CD4-positive, CD25-positive, alpha-beta regulatory T cell (primary cell): ENCODE measurements at regions not wholly inside any gene's neighbourhood (a gene's known extent, or its start where the extent isn't known, plus 50 kb on each side); places are given as distances from the start of the nearest gene placed in this dataset.
"Not testable (repeated sequence)": the region's sequence is repeated elsewhere in the genome, so short reads cannot be mapped to it uniquely, and the experiment has no call there.

ENCODE experiments used
- ATAC-seq, 2 donors: fragments of 150-1000 bp; cut with Tn5 transposase; one replicate each; pipeline ENCODE4 v1.10.0; 2021; ENCODE audit warnings: low read depth in 2 of 2, moderate number of reproducible peaks in 2 of 2, moderate library complexity in 1 of 2
- DNase-seq, 3 donors: peaks; one replicate each; pipeline versions ENCODE4 v3.0.0 to v3.0.0-alpha.2; 2012 to 2022; ENCODE audit warnings: mixed read lengths in 1 of 3
- H3K27ac ChIP-seq: one replicate; pipeline ENCODE4 v1.7.0; 2013; ENCODE audit warnings: mild to moderate bottlenecking, low read length; ENCODE audit not compliant: insufficient read depth, poor library complexity, severe bottlenecking
- H3K27me3 ChIP-seq: one replicate; pipeline ENCODE4 v1.7.0; 2013; ENCODE audit warnings: low read length; ENCODE audit not compliant: control insufficient read depth, insufficient read depth
- H3K36me3 ChIP-seq: one replicate; pipeline ENCODE4 v1.7.0; 2013; ENCODE audit warnings: mild to moderate bottlenecking, low read length, moderate library complexity; ENCODE audit not compliant: control insufficient read depth, insufficient read depth
- H3K4me1 ChIP-seq: 2 replicates; pipeline ENCODE4 v1.7.0; 2013; ENCODE audit warnings: mild to moderate bottlenecking, low read length; ENCODE audit not compliant: insufficient read depth, control insufficient read depth, poor library complexity, severe bottlenecking
- H3K4me3 ChIP-seq: one replicate; pipeline ENCODE4 v1.7.0; 2013; ENCODE audit warnings: low read depth, mild to moderate bottlenecking, low read length, moderate library complexity
- H3K9me3 ChIP-seq, 2 experiments: 1 replicate in 1 of 2; 2 replicates in 1 of 2; pipeline ENCODE4 v1.7.0; 2013; ENCODE audit warnings: low read length in 2 of 2, mild to moderate bottlenecking in 1 of 2, moderate library complexity in 1 of 2; ENCODE audit not compliant: control insufficient read depth in 2 of 2
- H3K27ac Mint-ChIP-seq, 3 donors: one replicate each; pipeline ENCODE4 v1.8.0; 2020 to 2022; ENCODE audit warnings: mild to moderate bottlenecking in 3 of 3, mixed read lengths in 3 of 3, moderate library complexity in 2 of 3
- H3K27me3 Mint-ChIP-seq: one replicate; pipeline ENCODE4 v1.8.0; 2022; ENCODE audit warnings: mild to moderate bottlenecking, mixed read lengths
- H3K36me3 Mint-ChIP-seq: one replicate; pipeline ENCODE4 v1.8.0; 2020; ENCODE audit warnings: mixed read lengths
- H3K4me1 Mint-ChIP-seq, 4 donors: one replicate each; pipeline ENCODE4 v1.8.0; 2020 to 2022; ENCODE audit warnings: mixed read lengths in 4 of 4, mild to moderate bottlenecking in 1 of 4
- H3K4me3 Mint-ChIP-seq, 4 donors: one replicate each; pipeline ENCODE4 v1.8.0; 2020 to 2022; ENCODE audit warnings: mild to moderate bottlenecking in 4 of 4, mixed read lengths in 4 of 4, moderate library complexity in 3 of 4
- H3K9me3 Mint-ChIP-seq, 7 donors: one replicate each; pipeline ENCODE4 v1.8.0; 2020 to 2022; ENCODE audit warnings: mixed read lengths in 7 of 7, mild to moderate bottlenecking in 3 of 7, moderate library complexity in 2 of 7

- Mint-ChIP-seq H3K4me1 (no peaks in the 10 kb centered on the region), H3K4me3 (no peak overlapping the region), H3K27me3 (no peaks in the 10 kb centered on the region), H3K9me3 (peaks cover 0 to 17% (median 3%) of the 10 kb centered on the region in 7 donors), H3K27ac (no peak overlapping the region), H3K36me3 (no peaks in the 10 kb centered on the region)
- ATAC-seq = no peak
- Histone ChIP-seq H3K4me3 (no peak overlapping the region), H3K27ac (no peak overlapping the region), H3K4me1 (no peaks in the 10 kb centered on the region), H3K9me3 (peaks cover 0 to 3% of the 10 kb centered on the region in 2 experiments), H3K36me3 (no peaks in the 10 kb centered on the region), H3K27me3 (no peaks in the 10 kb centered on the region)
- no peak for DNase-seq
These were observed 2435.9 kb upstream of the PCDH20 start for GRCh38 chr13:63851526-63851925.

GRCh38 chr13:63843766-63844699 lies 2428.4 kb upstream of the PCDH20 start:
- no peaks in the 10 kb centered on the region for H3K36me3 Mint-ChIP-seq
- no peaks in the 10 kb centered on the region for H3K36me3 ChIP-seq
- H3K27me3 Mint-ChIP-seq = no peaks in the 10 kb centered on the region
- H3K27me3 ChIP-seq = no peaks in the 10 kb centered on the region
- H3K27ac Mint-ChIP-seq = no peak overlapping the region
- peaks cover 0 to 38% (median 17%) of the 10 kb centered on the region in 7 donors for H3K9me3 Mint-ChIP-seq
- H3K4me3 Mint-ChIP-seq = no peak overlapping the region
- no peak overlapping the region for H3K4me3 ChIP-seq
- no peaks in the 10 kb centered on the region for H3K4me1 ChIP-seq
- no peak for DNase-seq
- no peaks in the 10 kb centered on the region for H3K4me1 Mint-ChIP-seq
- no peak overlapping the region for H3K27ac ChIP-seq
- peaks cover 0 to 15% of the 10 kb centered on the region in 2 experiments for H3K9me3 ChIP-seq
- no peak for ATAC-seq

GRCh38 chr13:63842102-63842501 lies 2426.5 kb upstream of the PCDH20 start:
- Mint-ChIP-seq H3K9me3 (peaks cover 0 to 34% (median 18%) of the 10 kb centered on the region in 7 donors), H3K36me3 (no peaks in the 10 kb centered on the region), H3K27me3 (no peaks in the 10 kb centered on the region), H3K27ac (no peak overlapping the region), H3K4me1 (no peaks in the 10 kb centered on the region), H3K4me3 (no peak overlapping the region)
- Histone ChIP-seq H3K27me3 (no peaks in the 10 kb centered on the region), H3K4me1 (no peaks in the 10 kb centered on the region), H3K9me3 (peaks cover 0 to 22% of the 10 kb centered on the region in 2 experiments), H3K27ac (no peak overlapping the region), H3K36me3 (no peaks in the 10 kb centered on the region), H3K4me3 (no peak overlapping the region)
- ATAC-seq = no peak
- no peak for DNase-seq

GRCh38 chr13:63840551-63841421 lies 2425.1 kb upstream of the PCDH20 start:
- DNase-seq (no peak), ATAC-seq (no peak)
- H3K36me3 Mint-ChIP-seq = no peaks in the 10 kb centered on the region
- H3K27me3 ChIP-seq = no peaks in the 10 kb centered on the region
- H3K27me3 Mint-ChIP-seq = no peaks in the 10 kb centered on the region
- H3K4me3 ChIP-seq = no peak overlapping the region
- peaks cover 0 to 26% (median 12%) of the 10 kb centered on the region in 7 donors for H3K9me3 Mint-ChIP-seq
- no peaks in the 10 kb centered on the region for H3K4me1 Mint-ChIP-seq
- no peak overlapping the region for H3K27ac ChIP-seq
- H3K4me1 ChIP-seq = no peaks in the 10 kb centered on the region
- H3K9me3 ChIP-seq = peaks cover 0 to 22% of the 10 kb centered on the region in 2 experiments
- no peak overlapping the region for H3K4me3 Mint-ChIP-seq
- H3K27ac Mint-ChIP-seq = no peak overlapping the region
- no peaks in the 10 kb centered on the region for H3K36me3 ChIP-seq

- peaks cover 0 to 22% of the 10 kb centered on the region in 2 experiments for H3K9me3 ChIP-seq
- ATAC-seq (no peak), DNase-seq (no peak)
- H3K4me3 Mint-ChIP-seq = no peak overlapping the region
- H3K4me1 ChIP-seq = no peaks in the 10 kb centered on the region
- no peak overlapping the region for H3K4me3 ChIP-seq
- H3K27me3 Mint-ChIP-seq = no peaks in the 10 kb centered on the region
- no peak overlapping the region for H3K27ac ChIP-seq
- H3K4me1 Mint-ChIP-seq = no peaks in the 10 kb centered on the region
- H3K27me3 ChIP-seq = no peaks in the 10 kb centered on the region
- peaks cover 0 to 18% (median 4%) of the 10 kb centered on the region in 7 donors for H3K9me3 Mint-ChIP-seq
- H3K36me3 Mint-ChIP-seq = no peaks in the 10 kb centered on the region
- no peaks in the 10 kb centered on the region for H3K36me3 ChIP-seq
- no peak overlapping the region for H3K27ac Mint-ChIP-seq
These were observed 2422.9 kb upstream of the PCDH20 start for GRCh38 chr13:63838366-63839110.

- H3K36me3 ChIP-seq, H3K4me3 ChIP-seq, H3K27ac Mint-ChIP-seq, H3K4me1 Mint-ChIP-seq, H3K27ac ChIP-seq, H3K27me3 ChIP-seq, H3K36me3 Mint-ChIP-seq, ATAC-seq, H3K4me3 Mint-ChIP-seq, H3K4me1 ChIP-seq, H3K27me3 Mint-ChIP-seq, DNase-seq: not testable (repeated sequence)
- peaks cover 0 to 22% of the 10 kb centered on the region in 2 experiments for H3K9me3 ChIP-seq
- peaks cover 0 to 15% (median 4%) of the 10 kb centered on the region in 7 donors for H3K9me3 Mint-ChIP-seq
These were observed 2422.1 kb upstream of the PCDH20 start for GRCh38 chr13:63837701-63838100.

- not testable (repeated sequence) for H3K36me3 ChIP-seq, H3K27ac Mint-ChIP-seq, H3K9me3 Mint-ChIP-seq, H3K4me1 ChIP-seq, H3K36me3 Mint-ChIP-seq, H3K27me3 Mint-ChIP-seq, H3K4me3 ChIP-seq, H3K27me3 ChIP-seq, H3K4me3 Mint-ChIP-seq, ATAC-seq, H3K27ac ChIP-seq, H3K4me1 Mint-ChIP-seq, DNase-seq, H3K9me3 ChIP-seq
These were observed 2414.0 kb upstream of the PCDH20 start for GRCh38 chr13:63829609-63830008.
